ENCODE measurements at regions not wholly inside any gene's neighbourhood (a gene's known extent, or its start where the extent isn't known, plus 50 kb on each side); places are given as distances from the start of the nearest gene placed in this dataset.

- Histone ChIP-seq H3K79me2 (ENCODE audit: insufficient read depth) (no peaks in the 10 kb centered on the region), H3K9me3 (0 out of 2 replicates have a peak, but pooled peaks cover 3% of the 10 kb centered on the region), H3K27me3 (ENCODE audit: insufficient read depth) (no peaks in the 10 kb centered on the region), H3K9me2 (no peaks in the 10 kb centered on the region), H3K36me3 (replicated peaks in 1 of 2; ENCODE audit: control insufficient read depth in 1 of 2, insufficient read depth in 2 of 2, low read length in 1 of 2) (no peaks in the 10 kb centered on the region), H4K20me1 (ENCODE audit: insufficient read depth) (no peaks in the 10 kb centered on the region), H3K4me3 (ENCODE audit: low read depth in 2 of 2, low read length in 1 of 2) (no peak overlapping the region), H3K27ac (ENCODE audit: low read depth in 2 of 2, low read length in 1 of 2) (no peak overlapping the region), H3K4me1 (ENCODE audit: control insufficient read depth in 1 of 2, insufficient read depth in 2 of 2, low read depth in 1 of 2, low read length in 1 of 2) (no peaks in the 10 kb centered on the region), H2AFZ (ENCODE audit: low read depth) (no peak overlapping the region), H3K9ac (no peak overlapping the region), H3K4me2 (no peak overlapping the region), H3F3A (replicated peaks; ENCODE audit: insufficient read depth) (no peaks in the 10 kb centered on the region)
- TF ChIP-seq MXI1 (IDR thresholded peaks at IDR 0.05; ENCODE audit: low read depth, low read length) (no peak), PBX3 (IDR thresholded peaks at IDR 0.05) (no peak), RFX5 (IDR thresholded peaks at IDR 0.05; ENCODE audit: low read length) (no peak), FOXM1 (IDR thresholded peaks at IDR 0.05; ENCODE audit: low read depth) (no peak), CHD2 (IDR thresholded peaks at IDR 0.05; ENCODE audit: low read length, partially characterized antibody) (no peak), EZH2phosphoT487 (IDR thresholded peaks at IDR 0.05; ENCODE audit: borderline replicate concordance, low read depth) (no peak), GATA2 (CRISPR knock-in tag; IDR thresholded peaks at IDR 0.05) (no peak), USF2 (IDR thresholded peaks at IDR 0.05; ENCODE audit: borderline replicate concordance, low read depth, low read length) (no peak), IRF3 (IDR thresholded peaks at IDR 0.05; ENCODE audit: low read depth, low read length) (no peak), YY1 (IDR thresholded peaks at IDR 0.05; ENCODE audit: low read depth) (no peak), CTCF (IDR thresholded peaks at IDR 0.05) (no peak), SMC3 (IDR thresholded peaks at IDR 0.05; ENCODE audit: low read depth, low read length) (no peak), NFIC (IDR thresholded peaks at IDR 0.05; ENCODE audit: borderline replicate concordance) (no peak), POLR2AphosphoS5 (IDR thresholded peaks at IDR 0.05; ENCODE audit: low read depth, low read length) (no peak), RXRA (IDR thresholded peaks at IDR 0.05; ENCODE audit: borderline replicate concordance, low read depth) (no peak), TCF12 (IDR thresholded peaks at IDR 0.05) (no peak)
- POLR2A ChIA-PET = no interaction called here
- no peak for DNase-seq
- WGBS (ENCODE audit: low lambda C conversion rate) = 47% methylated on average over 10 of the region's 10 CpGs
- CTCF ChIA-PET = no interaction called here
Measured at GRCh38 chr7:138352570-138353461, 107.2 kb upstream of the TRIM24 start.

All from SK-N-SH (cell line).